Mesothelial cell of epicardium (in vitro differentiated cells): ENCODE measurements at regions not wholly inside any gene's neighbourhood (a gene's known extent, or its start where the extent isn't known, plus 50 kb on each side); places are given as distances from the start of the nearest gene placed in this dataset.

Experiments used
- DNase-seq, 2 experiments: peaks; one replicate each; pipeline ENCODE4 v3.0.0; 2021; ENCODE audit warnings: low spot score in 2 of 2; ENCODE audit not compliant: unreplicated experiment in 2 of 2
- H3K27ac Mint-ChIP-seq: 2 replicates; pipeline ENCODE4 v1.8.0; 2021; ENCODE audit warnings: mixed read lengths
- H3K27me3 Mint-ChIP-seq: 2 replicates; pipeline ENCODE4 v1.8.0; 2021; ENCODE audit warnings: low read depth, mixed read lengths
- H3K36me3 Mint-ChIP-seq: 2 replicates; pipeline ENCODE4 v1.8.0; 2021; ENCODE audit warnings: mixed read lengths
- H3K4me1 Mint-ChIP-seq: 2 replicates; pipeline ENCODE4 v1.8.0; 2021; ENCODE audit warnings: mixed read lengths
- H3K4me3 Mint-ChIP-seq: 2 replicates; pipeline ENCODE4 v1.8.0; 2021; ENCODE audit warnings: mild to moderate bottlenecking, moderate library complexity, mixed read lengths
- H3K9me3 Mint-ChIP-seq: 2 replicates; pipeline ENCODE4 v1.8.0; 2021; ENCODE audit warnings: mixed read lengths
- CTCF ChIP-seq: fragments of 200-600 bp; sonication (generic); IDR thresholded peaks from one replicate; pipeline ENCODE4 v1.5.0; 2021; ENCODE audit warnings: antibody characterized with exemption; ENCODE audit not compliant: unreplicated experiment

GRCh38 chr6:23418095-23418494 lies 707.9 kb upstream of the NRSN1 start:
- no peak overlapping the region for H3K4me3 Mint-ChIP-seq
- no peak for TF ChIP-seq CTCF
- peaks cover 15% of the 10 kb centered on the region for H3K4me1 Mint-ChIP-seq
- peaks cover 8% of the 10 kb centered on the region for H3K36me3 Mint-ChIP-seq
- no peaks in the 10 kb centered on the region for H3K27me3 Mint-ChIP-seq
- peaks cover 17% of the 10 kb centered on the region for H3K9me3 Mint-ChIP-seq
- no peak overlapping the region for H3K27ac Mint-ChIP-seq
- no peak for DNase-seq

GRCh38 chr6:23419046-23419445 lies 707.0 kb upstream of the NRSN1 start:
- no peak overlapping the region for H3K27ac Mint-ChIP-seq
- DNase-seq = no peak
- no peak overlapping the region for H3K4me3 Mint-ChIP-seq
- TF ChIP-seq CTCF = no peak
- H3K27me3 Mint-ChIP-seq = no peaks in the 10 kb centered on the region
- H3K9me3 Mint-ChIP-seq = peaks cover 25% of the 10 kb centered on the region
- peaks cover 17% of the 10 kb centered on the region for H3K36me3 Mint-ChIP-seq
- peaks cover 5% of the 10 kb centered on the region for H3K4me1 Mint-ChIP-seq

- H3K9me3 Mint-ChIP-seq = peaks cover 30% of the 10 kb centered on the region
- DNase-seq = no peak
- H3K4me3 Mint-ChIP-seq = no peak overlapping the region
- H3K36me3 Mint-ChIP-seq = peaks cover 23% of the 10 kb centered on the region
- no peak overlapping the region for H3K27ac Mint-ChIP-seq
- no peaks in the 10 kb centered on the region for H3K4me1 Mint-ChIP-seq
- no peak for TF ChIP-seq CTCF
- no peaks in the 10 kb centered on the region for H3K27me3 Mint-ChIP-seq
These were observed 705.2 kb upstream of the NRSN1 start for GRCh38 chr6:23420659-23421350.

- DNase-seq = no peak
- Mint-ChIP-seq H3K27ac (no peak overlapping the region), H3K4me3 (no peak overlapping the region), H3K27me3 (no peaks in the 10 kb centered on the region), H3K9me3 (peaks cover 48% of the 10 kb centered on the region), H3K36me3 (peaks cover 35% of the 10 kb centered on the region), H3K4me1 (peaks cover 6% of the 10 kb centered on the region)
- TF ChIP-seq CTCF = no peak
These were observed 701.4 kb upstream of the NRSN1 start for GRCh38 chr6:23424584-23424983.

- Mint-ChIP-seq H3K27ac (no peak overlapping the region), H3K27me3 (no peaks in the 10 kb centered on the region), H3K36me3 (peaks cover 13% of the 10 kb centered on the region), H3K9me3 (peaks cover 21% of the 10 kb centered on the region), H3K4me3 (no peak overlapping the region), H3K4me1 (peaks cover 17% of the 10 kb centered on the region)
- DNase-seq = no peak
- TF ChIP-seq CTCF = no peak
These were observed 690.9 kb upstream of the NRSN1 start for GRCh38 chr6:23435126-23435525.
